Adrenal gland (tissue), 5 donors: ENCODE measurements at regions not wholly inside any gene's neighbourhood (a gene's known extent, or its start where the extent isn't known, plus 50 kb on each side); places are given as distances from the start of the nearest gene placed in this dataset.

ENCODE experiments used
- CTCF ChIP-seq, 6 experiments: fragments of 450-650 bp in 4 of 6; fragments of 200-600 bp in 2 of 6; sonication (generic) in 1 of 6; IDR thresholded peaks; 1 replicate in 5 of 6; 2 replicates in 1 of 6; pipeline versions ENCODE4 v1.5.1 to v1.8.0; 2016 to 2021; ENCODE audit warnings: antibody characterized with exemption in 6 of 6, mild to moderate bottlenecking in 2 of 6, moderate library complexity in 1 of 6
- POLR2A ChIP-seq, 2 donors: fragments of 450-650 bp; IDR thresholded peaks; one replicate each; pipeline ENCODE4 v1.6.1; 2017; ENCODE audit warnings: antibody characterized with exemption in 2 of 2, mild to moderate bottlenecking in 2 of 2, moderate library complexity in 1 of 2
- donor health status: DM: no; HTN: no; CAD: no.

- no peak for TF ChIP-seq CTCF (IDR thresholded peaks at IDR 0.05)
- no peak for TF ChIP-seq POLR2A (IDR thresholded peaks at IDR 0.05)
These were observed 990.1 kb upstream of the LRFN5 start for GRCh38 chr14:40616579-40616978.
